CD4-positive, alpha-beta T cell (primary cell): ENCODE measurements at regions not wholly inside any gene's neighbourhood (a gene's known extent, or its start where the extent isn't known, plus 50 kb on each side); places are given as distances from the start of the nearest gene placed in this dataset.

Experiments
- ATAC-seq: fragments of 200-7000 bp; cut with Tn5 transposase; one replicate; pipeline ENCODE4 v1.10.0; 2022; ENCODE audit warnings: mild to moderate bottlenecking; ENCODE audit not compliant: poor library complexity
- CTCF ChIA-PET: fragments of 350-600 bp; sonication (Branson Sonifier 250); formaldehyde crosslinking; loops from one replicate; lab custom pipeline; 2021; ENCODE audit warnings: antibody characterized with exemption, inconsistent platforms; lab: Charles Lee
- POLR2A ChIA-PET: fragments of 350-600 bp; sonication (Branson Sonifier 250); formaldehyde crosslinking; loops from one replicate; lab custom pipeline; 2021; ENCODE audit warnings: antibody characterized with exemption, inconsistent platforms; lab: Charles Lee
- DNase-seq, 14 experiments: peaks; one replicate each; pipeline ENCODE4 v3.0.0-alpha.2; 2013 to 2020; ENCODE audit warnings: mixed read lengths in 2 of 14
- H3K27ac ChIP-seq, 2 donors: one replicate each; pipeline versions ENCODE4 v1.5.1 to v1.7.0; 2013; ENCODE audit warnings: low read length in 2 of 2, low read depth in 1 of 2, mild to moderate bottlenecking in 1 of 2
- H3K27me3 ChIP-seq, 2 experiments: 1 replicate in 1 of 2; 2 replicates in 1 of 2; pipeline versions ENCODE4 v1.6.1 to v1.7.0; 2013; ENCODE audit warnings: low read length in 2 of 2, control low read depth in 1 of 2, mild to moderate bottlenecking in 1 of 2, moderate library complexity in 1 of 2; ENCODE audit not compliant: insufficient read depth in 2 of 2, control insufficient read depth in 1 of 2
- H3K36me3 ChIP-seq: one replicate; pipeline ENCODE4 v1.6.1; 2013; ENCODE audit warnings: low read length, control low read depth; ENCODE audit not compliant: insufficient read depth
- H3K4me1 ChIP-seq: one replicate; pipeline ENCODE4 v1.6.1; 2013; ENCODE audit warnings: low read length, control low read depth; ENCODE audit not compliant: insufficient read depth
- H3K4me3 ChIP-seq: one replicate; pipeline ENCODE4 v1.5.1; 2013; ENCODE audit warnings: mild to moderate bottlenecking, low read length, moderate library complexity
- H3K9me3 ChIP-seq, 2 experiments: 1 replicate in 1 of 2; 2 replicates in 1 of 2; pipeline versions ENCODE4 v1.6.1 to v1.7.0; 2013; ENCODE audit warnings: low read length in 2 of 2, mild to moderate bottlenecking in 2 of 2, control low read depth in 1 of 2, moderate library complexity in 1 of 2; ENCODE audit not compliant: control insufficient read depth in 1 of 2, insufficient read depth in 1 of 2
- H3K27ac Mint-ChIP-seq: one replicate; pipeline ENCODE4 v1.8.0; 2020; ENCODE audit warnings: mixed read lengths
- H3K27me3 Mint-ChIP-seq: one replicate; pipeline ENCODE4 v1.8.0; 2021; ENCODE audit warnings: mixed read lengths
- H3K36me3 Mint-ChIP-seq: one replicate; pipeline ENCODE4 v1.8.0; 2021; ENCODE audit warnings: low read depth, mixed read lengths
- H3K4me1 Mint-ChIP-seq: one replicate; pipeline ENCODE4 v1.8.0; 2021; ENCODE audit warnings: low read depth, mixed read lengths
- H3K4me3 Mint-ChIP-seq: one replicate; pipeline ENCODE4 v1.8.0; 2020; ENCODE audit warnings: mild to moderate bottlenecking, mixed read lengths
- H3K9me3 Mint-ChIP-seq: one replicate; pipeline ENCODE4 v1.8.0; 2020; ENCODE audit warnings: mixed read lengths
- intact Hi-C, 2 experiments: fragments of 100-400 bp; cut with DNase I in 1 of 2; cut with micrococcal nuclease in 1 of 2; formaldehyde crosslinking; loops; one replicate each; pipeline versions ENCODE4 v1.15.1 to v1.9.0; 2023 to 2025; cut with DNase I, micrococcal nuclease
- TF ChIP-seq, protein P1 (sequence below): fragments of 200-600 bp; IDR thresholded peaks from one replicate; pipeline ENCODE4 v1.8.0; 2022; ENCODE audit warnings: antibody characterized with exemption, mild to moderate bottlenecking

DNA sequence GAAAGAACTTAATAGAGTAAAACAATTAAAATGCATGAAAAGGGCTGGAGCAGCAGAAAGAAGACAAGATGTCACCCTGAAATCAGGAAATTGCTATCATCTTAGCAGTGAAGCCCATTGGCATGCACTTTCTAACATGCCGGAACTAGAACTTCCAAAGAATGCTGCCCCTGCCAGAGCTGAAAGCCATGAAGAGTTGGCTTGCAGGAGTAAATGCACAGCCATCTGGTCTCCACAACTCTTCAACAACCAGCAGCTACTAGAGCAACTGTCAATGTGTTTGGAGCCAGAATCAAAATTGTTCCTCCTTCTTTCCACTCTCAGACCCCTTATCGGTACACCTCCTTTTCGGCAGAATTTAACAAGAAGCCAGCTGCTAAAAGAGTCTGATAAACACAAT, 414.1 kb downstream of the KCNH5 start:
- H3K27ac ChIP-seq: no peak overlapping the region
- ATAC-seq: no peak
- Mint-ChIP-seq H3K9me3 (peaks cover 2% of the 10 kb centered on the region), H3K4me3 (no peak overlapping the region), H3K27ac (no peak overlapping the region), H3K4me1 (no peaks in the 10 kb centered on the region), H3K36me3 (no peaks in the 10 kb centered on the region), H3K27me3 (no peaks in the 10 kb centered on the region)
- ChIA-PET POLR2A (no interaction called here), CTCF (interaction anchor here (0.6 kb wide), 1 partner anchor 46 kb away, joined by 4 read pairs; no protein-coding TSS in a partner anchor)
- TF ChIP-seq, protein P1, sequence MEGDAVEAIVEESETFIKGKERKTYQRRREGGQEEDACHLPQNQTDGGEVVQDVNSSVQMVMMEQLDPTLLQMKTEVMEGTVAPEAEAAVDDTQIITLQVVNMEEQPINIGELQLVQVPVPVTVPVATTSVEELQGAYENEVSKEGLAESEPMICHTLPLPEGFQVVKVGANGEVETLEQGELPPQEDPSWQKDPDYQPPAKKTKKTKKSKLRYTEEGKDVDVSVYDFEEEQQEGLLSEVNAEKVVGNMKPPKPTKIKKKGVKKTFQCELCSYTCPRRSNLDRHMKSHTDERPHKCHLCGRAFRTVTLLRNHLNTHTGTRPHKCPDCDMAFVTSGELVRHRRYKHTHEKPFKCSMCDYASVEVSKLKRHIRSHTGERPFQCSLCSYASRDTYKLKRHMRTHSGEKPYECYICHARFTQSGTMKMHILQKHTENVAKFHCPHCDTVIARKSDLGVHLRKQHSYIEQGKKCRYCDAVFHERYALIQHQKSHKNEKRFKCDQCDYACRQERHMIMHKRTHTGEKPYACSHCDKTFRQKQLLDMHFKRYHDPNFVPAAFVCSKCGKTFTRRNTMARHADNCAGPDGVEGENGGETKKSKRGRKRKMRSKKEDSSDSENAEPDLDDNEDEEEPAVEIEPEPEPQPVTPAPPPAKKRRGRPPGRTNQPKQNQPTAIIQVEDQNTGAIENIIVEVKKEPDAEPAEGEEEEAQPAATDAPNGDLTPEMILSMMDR: no peak
- no peaks in the 10 kb centered on the region for H3K36me3 ChIP-seq
- H3K4me3 ChIP-seq: no peak overlapping the region
- intact Hi-C loops: no loop called here
- no peaks in the 10 kb centered on the region for H3K9me3 ChIP-seq
- DNase-seq: no peak
- no peaks in the 10 kb centered on the region for H3K27me3 ChIP-seq
- H3K4me1 ChIP-seq: no peaks in the 10 kb centered on the region

DNA sequence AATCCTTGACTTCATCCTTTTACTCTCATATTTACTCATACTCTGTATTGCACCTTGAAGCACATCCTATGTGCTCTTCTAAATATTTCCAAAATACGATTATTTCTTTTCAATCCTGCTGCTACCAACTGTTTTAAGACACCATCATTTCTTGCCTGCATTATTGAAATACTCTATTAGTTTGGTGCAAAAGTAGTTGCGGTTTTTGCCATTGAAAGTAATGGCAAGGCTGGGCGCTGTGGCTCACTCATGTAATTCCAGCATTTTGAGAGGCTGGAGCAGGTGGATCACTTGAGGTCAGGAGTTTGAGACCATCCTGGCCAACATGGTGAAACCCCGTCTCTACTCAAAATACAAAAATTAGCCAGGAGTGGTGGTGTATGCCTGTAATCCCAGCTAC, 412.5 kb downstream of the KCNH5 start:
- Histone ChIP-seq H3K36me3 (no peaks in the 10 kb centered on the region), H3K27ac (no peak overlapping the region), H3K9me3 (peaks cover 0 to 8% of the 10 kb centered on the region in 2 experiments), H3K4me3 (no peak overlapping the region), H3K4me1 (no peaks in the 10 kb centered on the region), H3K27me3 (no peaks in the 10 kb centered on the region)
- ChIA-PET CTCF (no interaction called here), POLR2A (interaction anchor here (0.7 kb wide), 1 partner anchor 210 kb away, joined by 3 read pairs; no protein-coding TSS in a partner anchor)
- TF ChIP-seq, protein P1: no peak
- Mint-ChIP-seq H3K4me1 (no peaks in the 10 kb centered on the region), H3K27me3 (no peaks in the 10 kb centered on the region), H3K27ac (no peak overlapping the region), H3K4me3 (no peak overlapping the region), H3K9me3 (peaks cover 2% of the 10 kb centered on the region), H3K36me3 (no peaks in the 10 kb centered on the region)
- intact Hi-C loops: no loop called here
- ATAC-seq: no peak
- no peak for DNase-seq

DNA sequence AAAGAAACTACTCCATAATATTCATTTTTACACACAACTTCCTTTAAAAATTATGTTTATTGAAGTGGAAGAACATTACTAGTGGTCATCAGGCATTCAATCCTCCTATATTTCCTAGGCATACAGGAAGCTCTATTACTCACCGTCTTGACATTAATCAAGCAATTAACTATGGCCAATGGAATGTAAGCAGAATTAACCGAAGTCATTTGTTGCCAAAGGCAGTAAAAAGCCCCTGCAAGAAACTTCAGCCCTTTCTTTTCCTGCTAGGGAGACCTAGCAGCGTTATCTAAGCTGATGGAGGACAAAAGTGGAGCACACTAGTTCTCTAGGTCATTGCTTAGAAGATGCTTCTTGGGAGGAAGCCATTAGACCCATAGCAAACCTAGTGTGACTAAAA, 399.6 kb downstream of the KCNH5 start:
- Mint-ChIP-seq H3K27me3 (no peaks in the 10 kb centered on the region), H3K4me1 (no peaks in the 10 kb centered on the region), H3K36me3 (no peaks in the 10 kb centered on the region), H3K27ac (no peak overlapping the region), H3K4me3 (no peak overlapping the region), H3K9me3 (peaks cover 2% of the 10 kb centered on the region)
- Histone ChIP-seq H3K27me3 (no peaks in the 10 kb centered on the region), H3K4me3 (no peak overlapping the region), H3K9me3 (no peaks in the 10 kb centered on the region), H3K36me3 (no peaks in the 10 kb centered on the region), H3K27ac (no peak overlapping the region), H3K4me1 (no peaks in the 10 kb centered on the region)
- DNase-seq (no peak), ATAC-seq (no peak)
- ChIA-PET POLR2A (no interaction called here), CTCF (interaction anchor here (0.9 kb wide), 1 partner anchor 11 kb away, joined by 3 read pairs; no protein-coding TSS in a partner anchor)
- intact Hi-C loops: no loop called here
- TF ChIP-seq, protein P1: no peak
